Right atrium auricular region (tissue), 2 donors: ENCODE measurements at regions not wholly inside any gene's neighbourhood (a gene's known extent, or its start where the extent isn't known, plus 50 kb on each side); places are given as distances from the start of the nearest gene placed in this dataset.

Experiments used
- DNase-seq: peaks from one replicate; pipeline ENCODE4 v3.0.0-alpha.2; 2019; ENCODE audit warnings: low spot score
- H3K27ac ChIP-seq, 2 donors: fragments of 200-600 bp; sonication (generic); 1 replicate in 1 of 2; 2 replicates in 1 of 2; pipeline ENCODE4 v1.5.1; 2016 to 2019
- H3K27me3 ChIP-seq, 2 donors: fragments of 200-600 bp; sonication (generic); one replicate each; pipeline versions ENCODE4 v1.5.1 to v1.6.0; 2017 to 2019
- H3K36me3 ChIP-seq: fragments of 200-600 bp; sonication (generic); one replicate; pipeline ENCODE4 v1.5.1; 2016
- H3K4me1 ChIP-seq, 2 donors: fragments of 200-600 bp; sonication (generic); one replicate each; pipeline versions ENCODE4 v1.5.1 to v1.6.0; 2017 to 2019
- H3K4me3 ChIP-seq, 2 donors: fragments of 200-600 bp; sonication (generic); 1 replicate in 1 of 2; 2 replicates in 1 of 2; pipeline ENCODE4 v1.5.1; 2017 to 2019; ENCODE audit warnings: mild to moderate bottlenecking in 1 of 2, moderate library complexity in 1 of 2
- H3K9me3 ChIP-seq, 2 donors: fragments of 200-600 bp; sonication (generic); one replicate each; pipeline ENCODE4 v1.5.1; 2019
- CTCF ChIP-seq, 2 donors: fragments of 200-600 bp; sonication (generic); IDR thresholded peaks; one replicate each; pipeline ENCODE4 v1.5.1; 2019; ENCODE audit warnings: antibody characterized with exemption in 2 of 2

- no peaks in the 10 kb centered on the region for H3K9me3 ChIP-seq
- H3K4me3 ChIP-seq, result no peak overlapping the region
- TF ChIP-seq CTCF (IDR thresholded peaks at IDR 0.05), result no peak
- no peaks in the 10 kb centered on the region for H3K27me3 ChIP-seq
- DNase-seq, result no peak
- peaks cover 0 to 16% of the 10 kb centered on the region in 2 donors for H3K4me1 ChIP-seq
- no peaks in the 10 kb centered on the region for H3K36me3 ChIP-seq
- peak overlapping the region in 1 of 2 donors; percentile 28 for H3K27ac ChIP-seq
Measured at GRCh38 chr2:12320027-12320734, 396.6 kb upstream of the TRIB2 start.

- Histone ChIP-seq H3K36me3 (no peaks in the 10 kb centered on the region), H3K27ac (peak overlapping the region in 1 of 2 donors; percentile 28), H3K9me3 (no peaks in the 10 kb centered on the region), H3K4me3 (no peak overlapping the region), H3K4me1 (peaks cover 0 to 16% of the 10 kb centered on the region in 2 donors), H3K27me3 (no peaks in the 10 kb centered on the region)
- DNase-seq, result peak; percentile 70
- no peak for TF ChIP-seq CTCF (IDR thresholded peaks at IDR 0.05)
Measured at GRCh38 chr2:12320991-12321641, 395.6 kb upstream of the TRIB2 start.

- no peaks in the 10 kb centered on the region for H3K9me3 ChIP-seq
- no peaks in the 10 kb centered on the region for H3K36me3 ChIP-seq
- peaks cover 0 to 16% of the 10 kb centered on the region in 2 donors for H3K4me1 ChIP-seq
- H3K4me3 ChIP-seq, result no peak overlapping the region
- no peak for DNase-seq
- H3K27me3 ChIP-seq, result no peaks in the 10 kb centered on the region
- H3K27ac ChIP-seq, result no peak overlapping the region
- no peak for TF ChIP-seq CTCF (IDR thresholded peaks at IDR 0.05)
Measured at GRCh38 chr2:12321886-12322285, 394.9 kb upstream of the TRIB2 start.

GRCh38 chr2:12325806-12326205 lies 390.9 kb upstream of the TRIB2 start:
- no peak for TF ChIP-seq CTCF (IDR thresholded peaks at IDR 0.05)

GRCh38 chr2:12326449-12327190 lies 390.1 kb upstream of the TRIB2 start:
- Histone ChIP-seq H3K36me3 (no peaks in the 10 kb centered on the region), H3K4me3 (no peak overlapping the region), H3K27me3 (no peaks in the 10 kb centered on the region), H3K4me1 (peaks cover 0 to 7% of the 10 kb centered on the region in 2 donors), H3K27ac (no peak overlapping the region), H3K9me3 (no peaks in the 10 kb centered on the region)
- DNase-seq, result no peak
- no peak for TF ChIP-seq CTCF (IDR thresholded peaks at IDR 0.05)

More at GRCh38 chr2:12325806-12326205, 390.9 kb upstream of the TRIB2 start:
- no peak for DNase-seq
- Histone ChIP-seq H3K4me3 (no peak overlapping the region), H3K9me3 (no peaks in the 10 kb centered on the region), H3K27ac (no peak overlapping the region), H3K4me1 (peaks cover 0 to 15% of the 10 kb centered on the region in 2 donors), H3K36me3 (no peaks in the 10 kb centered on the region), H3K27me3 (no peaks in the 10 kb centered on the region)
